ENCODE measurements at regions not wholly inside any gene's neighbourhood (a gene's known extent, or its start where the extent isn't known, plus 50 kb on each side); places are given as distances from the start of the nearest gene placed in this dataset.

GRCh38 chr10:7094781-7095180 lies 316.1 kb downstream of the SFMBT2 start:
- TF ChIP-seq CTCF (IDR thresholded peaks at IDR 0.05) (no peak), ZFX (IDR thresholded peaks at IDR 0.05; ENCODE audit: borderline replicate concordance) (no peak)
